ENCODE measurements at regions not wholly inside any gene's neighbourhood (a gene's known extent, or its start where the extent isn't known, plus 50 kb on each side); places are given as distances from the start of the nearest gene placed in this dataset.

DNA sequence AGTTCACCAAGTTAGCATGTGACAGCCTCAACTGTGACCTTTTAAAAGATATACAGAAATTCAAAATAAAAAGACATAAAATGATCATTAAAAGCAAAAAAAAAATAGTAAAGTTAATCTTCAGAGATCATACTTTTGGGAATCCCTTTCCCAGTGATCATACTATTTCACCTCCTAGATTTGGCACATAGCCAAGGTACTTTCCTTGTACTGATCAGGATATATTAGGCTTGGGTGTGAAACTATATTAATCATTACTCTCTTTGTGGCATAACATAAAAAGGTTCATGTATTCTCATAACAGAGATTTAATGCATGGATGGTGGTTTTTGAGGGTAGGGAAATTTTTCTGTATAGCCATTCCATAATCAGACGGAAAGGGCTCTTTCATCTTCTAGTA lies 109.6 kb upstream of the ZWINT start:
- Histone ChIP-seq H3K9me3 (ENCODE audit: control extremely low read depth in 1 of 3, control insufficient read depth in 2 of 3, insufficient read depth in 1 of 3, low read length in 2 of 3) (peaks cover 0 to under 1% (median 0%) of the 10 kb centered on the region in 3 donors), H3K9ac (ENCODE audit: low read length) (no peak overlapping the region), H3K79me2 (ENCODE audit: control insufficient read depth, insufficient read depth, low read length) (no peaks in the 10 kb centered on the region), H3K4me2 (replicated peaks; ENCODE audit: low read depth, low read length, poor library complexity, severe bottlenecking) (no peak overlapping the region), H2AFZ (ENCODE audit: insufficient read depth, low read depth, low read length, poor library complexity, severe bottlenecking) (no peak overlapping the region), H3K4me3 (ENCODE audit: control extremely low read depth in 1 of 5, extremely low read depth in 1 of 5, insufficient read depth in 1 of 5, low read depth in 2 of 5, low read length in 4 of 5) (no peak overlapping the region), H3K36me3 (replicated peaks in 1 of 2; ENCODE audit: control extremely low read depth in 1 of 2, control insufficient read depth in 1 of 2, extremely low read depth in 1 of 2, insufficient read depth in 2 of 2, low read length in 1 of 2) (no peaks in the 10 kb centered on the region), H3K27me3 (replicated peaks in 1 of 4; ENCODE audit: control extremely low read depth in 1 of 4, control insufficient read depth in 3 of 4, insufficient read depth in 4 of 4, low read length in 3 of 4) (no peaks in the 10 kb centered on the region), H3K4me1 (ENCODE audit: control insufficient read depth in 2 of 2, insufficient read depth in 2 of 2, low read length in 2 of 2) (no peaks in the 10 kb centered on the region), H4K20me1 (ENCODE audit: control insufficient read depth, insufficient read depth, low read length, poor library complexity, severe bottlenecking) (no peaks in the 10 kb centered on the region), H3K27ac (ENCODE audit: low read length in 2 of 2) (no peak overlapping the region)
- ChIA-PET POLR2A (no interaction called here), CTCF (interaction anchor here (1.0 kb wide), 1 partner anchor 27 kb away, joined by 4 read pairs; no protein-coding TSS in a partner anchor)
- Mint-ChIP-seq H3K4me1 (no peaks in the 10 kb centered on the region), H3K9me3 (ENCODE audit: insufficient read depth) (no peaks in the 10 kb centered on the region), H3K27ac (no peak overlapping the region), H3K27me3 (no peaks in the 10 kb centered on the region), H3K4me3 (no peak overlapping the region)
- intact Hi-C loops (cut with micrococcal nuclease), result loop anchor here (5.0 kb wide), 1 partner anchor 352 kb away; no protein-coding TSS in a partner anchor
- no CpG with 5 or more reads among the region's 1 CpG for WGBS (ENCODE audit: insufficient coverage)
- ATAC-seq (ENCODE audit: low read depth) (no peak), DNase-seq (no peak)
- no peak for TF ChIP-seq EZH2 (IDR thresholded peaks at IDR 0.05; ENCODE audit: borderline replicate concordance, insufficient read depth, low read depth, low read length, poor library complexity, severe bottlenecking)

DNA sequence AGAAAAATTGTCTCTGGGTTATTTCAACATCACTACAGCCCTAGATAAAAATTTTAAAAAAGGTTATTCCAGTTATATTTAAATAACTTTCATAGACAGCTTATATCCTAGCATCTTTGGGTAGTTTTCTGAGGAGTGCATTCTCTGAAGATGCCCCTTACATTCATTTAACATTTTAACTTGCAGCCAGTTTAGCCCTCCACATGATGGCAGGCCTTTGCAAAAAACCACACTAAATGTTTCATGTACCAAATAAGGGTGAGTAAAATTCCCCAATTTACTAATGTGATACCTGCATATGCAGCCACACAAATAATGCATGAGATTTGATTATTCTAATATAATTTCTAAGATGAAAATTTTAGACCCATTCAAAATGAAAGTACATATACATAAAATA lies 108.4 kb upstream of the ZWINT start:
- H3K27me3 Mint-ChIP-seq, result no peaks in the 10 kb centered on the region
- no peak for ATAC-seq (ENCODE audit: low read depth)
- no peaks in the 10 kb centered on the region for H3K9me3 ChIP-seq (ENCODE audit: control extremely low read depth in 1 of 3, control insufficient read depth in 2 of 3, insufficient read depth in 1 of 3, low read length in 2 of 3)

More for the DNA sequence above, 108.4 kb upstream of the ZWINT start:
- DNase-seq, result no peak
- no peak overlapping the region for H3K27ac ChIP-seq (ENCODE audit: low read length in 2 of 2)
- H3K9ac ChIP-seq (ENCODE audit: low read length), result no peak overlapping the region
- Mint-ChIP-seq H3K4me1 (no peaks in the 10 kb centered on the region), H3K4me3 (no peak overlapping the region), H3K27ac (no peak overlapping the region), H3K9me3 (ENCODE audit: insufficient read depth) (no peaks in the 10 kb centered on the region)
- ChIA-PET POLR2A (no interaction called here), CTCF (no interaction called here)
- no peak overlapping the region for H3K4me2 ChIP-seq (replicated peaks; ENCODE audit: low read depth, low read length, poor library complexity, severe bottlenecking)
- H3K4me3 ChIP-seq (ENCODE audit: control extremely low read depth in 1 of 5, extremely low read depth in 1 of 5, insufficient read depth in 1 of 5, low read depth in 2 of 5, low read length in 4 of 5), result no peak overlapping the region
- no peaks in the 10 kb centered on the region for H3K4me1 ChIP-seq (ENCODE audit: control insufficient read depth in 2 of 2, insufficient read depth in 2 of 2, low read length in 2 of 2)
- H3K36me3 ChIP-seq (replicated peaks in 1 of 2; ENCODE audit: control extremely low read depth in 1 of 2, control insufficient read depth in 1 of 2, extremely low read depth in 1 of 2, insufficient read depth in 2 of 2, low read length in 1 of 2), result no peaks in the 10 kb centered on the region
- H2AFZ ChIP-seq (ENCODE audit: insufficient read depth, low read depth, low read length, poor library complexity, severe bottlenecking), result no peak overlapping the region
- H4K20me1 ChIP-seq (ENCODE audit: control insufficient read depth, insufficient read depth, low read length, poor library complexity, severe bottlenecking), result no peaks in the 10 kb centered on the region
- H3K79me2 ChIP-seq (ENCODE audit: control insufficient read depth, insufficient read depth, low read length), result no peaks in the 10 kb centered on the region
- no peak for TF ChIP-seq EZH2 (IDR thresholded peaks at IDR 0.05; ENCODE audit: borderline replicate concordance, insufficient read depth, low read depth, low read length, poor library complexity, severe bottlenecking)
- TF ChIP-seq, protein P1, sequence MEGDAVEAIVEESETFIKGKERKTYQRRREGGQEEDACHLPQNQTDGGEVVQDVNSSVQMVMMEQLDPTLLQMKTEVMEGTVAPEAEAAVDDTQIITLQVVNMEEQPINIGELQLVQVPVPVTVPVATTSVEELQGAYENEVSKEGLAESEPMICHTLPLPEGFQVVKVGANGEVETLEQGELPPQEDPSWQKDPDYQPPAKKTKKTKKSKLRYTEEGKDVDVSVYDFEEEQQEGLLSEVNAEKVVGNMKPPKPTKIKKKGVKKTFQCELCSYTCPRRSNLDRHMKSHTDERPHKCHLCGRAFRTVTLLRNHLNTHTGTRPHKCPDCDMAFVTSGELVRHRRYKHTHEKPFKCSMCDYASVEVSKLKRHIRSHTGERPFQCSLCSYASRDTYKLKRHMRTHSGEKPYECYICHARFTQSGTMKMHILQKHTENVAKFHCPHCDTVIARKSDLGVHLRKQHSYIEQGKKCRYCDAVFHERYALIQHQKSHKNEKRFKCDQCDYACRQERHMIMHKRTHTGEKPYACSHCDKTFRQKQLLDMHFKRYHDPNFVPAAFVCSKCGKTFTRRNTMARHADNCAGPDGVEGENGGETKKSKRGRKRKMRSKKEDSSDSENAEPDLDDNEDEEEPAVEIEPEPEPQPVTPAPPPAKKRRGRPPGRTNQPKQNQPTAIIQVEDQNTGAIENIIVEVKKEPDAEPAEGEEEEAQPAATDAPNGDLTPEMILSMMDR (IDR thresholded peaks at IDR 0.05), result no peak
- intact Hi-C loops (cut with micrococcal nuclease), result no loop called here
- H3K27me3 ChIP-seq (replicated peaks in 1 of 4; ENCODE audit: control extremely low read depth in 1 of 4, control insufficient read depth in 3 of 4, insufficient read depth in 4 of 4, low read length in 3 of 4), result no peaks in the 10 kb centered on the region
